HG03571 (cell line): ENCODE measurements at regions not wholly inside any gene's neighbourhood (a gene's known extent, or its start where the extent isn't known, plus 50 kb on each side); places are given as distances from the start of the nearest gene placed in this dataset.
A peak's percentile ranks its signal among the peaks of the same experiment; 100 is the strongest.

Source experiments
- ATAC-seq: cut with Tn5 transposase; IDR thresholded peaks from one replicate; pipeline ENCODE4 v1.9.1; 2021; ENCODE audit not compliant: unreplicated experiment

DNA sequence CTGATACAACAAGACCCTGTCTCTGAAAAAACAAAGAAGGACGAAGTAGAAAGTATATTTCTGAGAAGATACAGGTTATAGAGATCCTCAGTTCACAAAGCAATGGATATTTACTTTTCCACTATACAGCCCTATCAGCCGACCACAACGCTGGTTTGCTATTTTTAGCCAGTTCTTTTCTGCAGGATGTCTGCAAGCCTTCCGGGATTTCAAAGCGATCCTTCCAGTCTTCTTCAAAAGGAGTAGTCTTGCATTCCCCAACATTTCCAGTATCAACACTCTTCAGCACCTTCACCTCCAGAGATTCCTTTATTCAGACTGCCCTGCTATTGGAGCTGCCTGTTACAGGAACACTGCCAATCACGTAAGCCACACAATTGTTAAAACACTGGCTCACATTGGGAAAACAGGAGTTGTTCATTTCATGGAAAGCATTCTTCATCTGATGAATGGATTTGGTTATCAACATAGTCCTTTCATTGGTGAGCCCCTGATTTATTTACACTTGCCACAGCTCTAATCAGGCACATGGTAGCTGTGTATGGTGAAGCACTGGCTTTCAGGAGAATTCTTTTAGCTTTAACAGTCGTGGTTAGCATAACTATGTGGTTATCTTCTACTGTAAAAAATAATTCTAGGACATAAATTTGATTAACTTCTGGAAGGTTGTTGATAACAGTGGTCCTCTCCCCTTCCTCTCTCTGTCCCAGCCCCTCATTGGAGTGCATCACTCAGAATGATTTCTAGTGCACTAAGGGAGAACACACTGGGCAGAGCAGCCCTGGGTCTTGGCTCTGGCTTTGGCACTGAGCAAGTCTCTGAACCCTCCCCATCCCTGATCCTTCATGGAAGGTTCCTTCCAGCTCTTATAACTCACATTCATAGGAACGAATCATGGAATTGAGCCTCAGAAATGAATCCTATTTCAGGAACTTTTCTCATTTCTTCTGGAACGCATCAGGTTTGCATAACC is 109.9 kb upstream of the SORBS2 start:
- no peak for ATAC-seq

DNA sequence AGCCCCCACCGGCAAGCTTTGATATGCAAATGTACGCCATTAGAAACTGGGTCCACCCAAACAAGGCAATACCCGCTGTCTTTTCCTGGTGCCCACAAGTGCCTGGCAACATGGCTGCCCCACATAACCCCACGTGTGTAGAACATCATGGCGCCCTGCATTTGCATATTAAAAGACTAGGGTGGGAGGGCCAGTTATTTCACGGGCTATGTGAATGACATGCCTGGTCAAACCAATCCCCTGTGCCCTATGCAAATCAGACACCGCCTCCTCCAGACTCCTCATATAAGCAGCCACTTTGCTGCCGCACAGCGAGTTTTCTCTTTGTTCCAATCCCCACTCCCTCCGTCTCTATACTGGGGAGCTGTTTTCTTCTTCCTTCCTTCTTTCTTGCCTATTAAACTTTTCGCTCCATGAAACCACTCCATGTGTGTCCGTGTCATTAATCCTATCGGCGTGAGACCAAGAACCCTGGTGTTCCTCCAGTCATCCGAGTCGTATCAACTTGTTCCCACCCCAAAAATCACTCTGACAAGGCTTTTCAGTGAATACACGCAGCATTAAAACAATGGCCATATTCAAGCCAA is 112.6 kb upstream of the SORBS2 start:
- no peak for ATAC-seq

DNA sequence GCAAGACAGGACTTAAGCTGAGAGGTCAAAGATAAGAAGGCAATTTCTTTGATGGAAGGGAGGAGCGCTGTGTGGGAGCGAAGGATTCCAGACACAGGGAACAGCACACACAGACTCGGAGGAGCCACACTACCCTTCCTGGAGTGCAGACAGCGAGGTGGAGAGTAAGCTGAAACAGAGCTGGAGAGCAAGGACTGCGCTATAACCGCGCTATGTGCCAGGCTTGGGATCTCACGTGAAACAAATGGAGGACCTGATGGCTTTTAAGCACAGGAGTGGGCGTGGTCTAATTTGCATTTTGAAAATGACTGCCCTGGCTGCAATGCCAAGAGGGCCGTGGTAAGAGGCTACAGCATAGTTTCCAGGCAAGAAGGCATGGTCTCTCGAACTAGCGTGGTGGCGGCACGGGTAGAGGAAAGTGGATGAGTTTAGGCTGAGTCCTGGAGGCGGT is 113.9 kb upstream of the SORBS2 start:
- ATAC-seq = no peak

DNA sequence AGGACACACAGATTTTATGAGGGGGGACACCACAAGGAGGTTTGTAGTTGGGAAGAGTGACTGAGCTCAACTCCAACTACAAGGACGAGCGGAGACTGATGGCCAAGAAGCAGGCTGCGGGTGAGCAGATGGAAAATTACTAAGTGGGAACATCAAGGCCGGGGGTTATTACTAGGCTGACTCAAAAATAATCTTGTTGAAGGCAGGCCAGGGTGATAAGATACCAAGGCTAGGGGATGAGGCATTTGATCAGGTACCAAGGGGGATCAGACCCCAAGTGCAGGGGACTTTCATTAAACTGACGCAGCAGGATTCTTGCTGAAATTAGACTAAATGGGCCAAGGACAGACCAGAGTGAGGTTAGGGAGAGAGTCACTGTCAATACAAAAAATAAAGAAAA is 119.4 kb upstream of the SORBS2 start:
- no peak for ATAC-seq

DNA sequence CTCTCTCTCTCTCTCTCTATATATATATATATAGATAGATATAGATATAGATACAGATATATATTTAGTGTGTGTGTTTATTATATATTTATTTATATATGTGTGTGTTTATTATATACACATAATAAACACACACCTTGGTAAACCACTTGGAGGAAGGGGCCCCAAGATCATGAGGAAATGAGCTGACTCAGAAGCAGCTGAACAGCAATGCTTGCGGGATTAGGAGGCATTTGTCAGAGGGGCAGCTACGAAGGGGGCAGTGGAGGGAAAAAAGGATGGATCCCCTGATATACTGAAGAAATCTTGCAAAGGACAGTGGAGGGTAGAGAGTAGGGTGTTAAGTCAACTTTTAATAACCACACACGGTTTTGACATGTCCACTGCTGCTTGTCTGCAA is 120.0 kb upstream of the SORBS2 start:
- no peak for ATAC-seq

DNA sequence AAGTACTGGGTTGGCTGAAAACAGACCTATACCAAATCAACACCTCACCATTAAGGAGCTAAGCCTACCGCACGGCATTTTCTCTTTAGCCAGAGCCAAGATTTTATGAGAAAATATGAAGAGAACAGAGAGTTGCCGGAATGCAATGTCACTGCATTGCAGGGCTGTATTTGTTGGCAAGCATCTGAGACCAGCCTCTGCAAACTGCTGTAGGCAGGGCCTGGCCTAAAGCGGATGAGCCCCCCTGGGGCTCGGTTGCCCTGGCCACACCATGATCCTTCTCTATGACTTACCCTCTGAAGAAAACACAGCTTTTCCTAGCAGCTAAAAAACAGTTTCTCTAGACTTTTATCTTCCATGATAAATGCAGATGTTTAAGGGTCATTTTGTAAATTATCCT is 120.5 kb upstream of the SORBS2 start:
- ATAC-seq = no peak

DNA sequence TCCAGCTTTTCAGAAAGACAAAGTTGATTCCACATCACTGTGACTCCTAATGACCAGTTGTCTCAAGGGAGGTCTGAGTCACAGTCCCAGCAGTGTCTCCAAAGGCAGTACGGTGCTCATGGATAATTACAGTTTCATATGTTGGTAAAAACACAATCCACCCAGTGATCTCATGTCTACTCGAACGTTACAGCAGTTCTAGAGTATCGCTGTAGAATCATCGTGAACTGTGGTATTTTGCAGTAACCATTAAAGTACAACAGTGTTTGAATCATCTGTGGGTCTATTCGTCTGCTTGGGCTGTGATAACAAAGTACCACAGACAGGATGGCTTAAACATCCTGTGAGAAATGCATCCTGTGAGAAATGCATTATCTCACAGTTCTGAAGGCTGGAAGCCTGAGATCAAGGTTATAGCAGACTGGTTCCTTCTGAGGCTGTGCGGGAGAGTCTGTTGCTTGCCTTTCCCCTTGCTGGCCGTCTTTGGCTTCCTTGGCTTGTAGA is 121.1 kb upstream of the SORBS2 start:
- ATAC-seq = no peak

DNA sequence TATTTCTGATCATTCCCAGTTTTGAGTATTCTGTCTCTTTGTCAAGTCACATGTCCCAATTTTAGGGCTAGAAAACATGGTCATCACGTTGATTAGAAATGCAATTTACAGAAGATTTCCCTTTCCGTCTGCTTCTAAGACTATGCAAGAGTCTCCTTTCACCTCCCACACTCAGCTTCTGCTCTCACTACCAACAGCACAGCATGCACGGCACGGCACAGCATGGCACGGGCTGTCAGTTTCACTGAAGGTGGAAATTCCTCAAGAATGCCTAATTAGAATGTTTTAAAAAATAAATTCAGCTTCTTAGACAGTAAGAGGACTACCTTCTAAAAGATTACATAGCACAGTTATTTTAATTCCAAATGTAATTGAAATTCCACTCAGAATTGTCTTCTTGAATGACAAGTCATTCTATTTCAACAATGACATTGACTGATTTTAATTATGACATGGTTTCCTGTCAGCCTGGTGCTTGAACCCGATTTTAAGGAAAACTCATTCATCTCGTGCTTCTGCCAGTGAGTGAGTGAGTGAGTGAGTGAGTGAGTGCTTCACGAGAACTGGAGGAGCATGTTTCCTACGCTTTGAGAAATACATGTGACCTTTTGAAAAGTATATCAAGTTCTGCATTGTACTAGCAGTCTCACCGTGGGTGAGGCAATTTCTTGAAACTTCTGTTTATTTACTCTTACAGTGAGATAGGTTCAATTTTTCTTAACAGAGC is 124.8 kb upstream of the SORBS2 start:
- no peak for ATAC-seq

DNA sequence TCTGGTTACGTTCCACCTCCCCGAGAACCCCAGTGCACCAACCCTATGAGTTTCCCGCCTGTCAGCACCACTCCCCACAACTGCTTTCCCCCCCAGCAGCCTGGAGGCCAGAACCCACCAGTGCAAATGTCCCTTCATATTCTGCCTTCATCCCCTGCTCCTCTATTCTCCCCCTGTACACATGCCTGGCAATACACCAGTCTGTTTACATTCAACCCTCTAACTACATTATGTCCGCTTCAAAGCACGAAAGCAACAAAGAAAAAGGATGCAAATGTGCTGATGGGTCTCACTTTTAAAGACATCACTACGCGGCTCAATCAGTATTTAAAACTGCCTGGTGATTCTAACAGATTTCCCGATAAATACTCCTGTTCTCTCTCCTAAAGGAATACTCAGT is 126.7 kb upstream of the SORBS2 start:
- ATAC-seq = no peak

DNA sequence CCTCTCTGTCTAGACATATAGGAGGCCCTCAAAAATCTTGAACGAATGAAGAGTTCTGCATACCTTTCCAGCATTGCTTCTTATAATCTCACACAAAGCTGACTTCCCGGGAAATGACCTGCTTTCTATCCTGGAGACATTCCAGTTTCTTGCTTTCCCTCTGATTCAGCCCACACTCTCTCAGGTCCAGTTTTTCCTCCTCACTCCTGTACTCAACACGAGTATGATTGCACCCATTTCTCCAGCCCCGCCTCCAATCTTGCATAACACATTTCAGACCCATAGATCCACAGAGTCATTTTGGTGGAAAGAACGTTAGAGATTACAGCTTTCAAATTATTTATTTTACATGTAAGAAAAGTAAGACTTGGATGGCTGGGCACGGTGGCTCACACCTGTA is 127.5 kb upstream of the TLR3 start:
- no peak for ATAC-seq

DNA sequence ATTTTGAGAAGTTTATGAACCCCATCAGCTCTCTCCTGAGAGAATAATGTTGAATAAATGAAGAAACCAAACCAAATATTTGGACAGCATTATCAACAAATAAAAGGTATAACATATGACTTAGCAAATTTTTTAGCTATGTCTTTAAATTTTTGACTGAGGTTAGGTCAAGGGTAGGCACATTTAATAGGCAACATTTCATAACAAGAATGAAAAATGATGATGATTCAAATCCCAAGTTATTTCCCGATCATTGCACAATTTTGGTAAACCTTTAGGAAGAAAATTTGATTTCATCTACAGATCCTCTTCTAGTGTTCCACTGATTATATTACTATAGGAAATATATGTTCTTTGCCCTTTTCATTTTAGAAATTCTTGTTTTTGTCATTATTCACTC is 123.7 kb upstream of the TLR3 start:
- no peak for ATAC-seq

DNA sequence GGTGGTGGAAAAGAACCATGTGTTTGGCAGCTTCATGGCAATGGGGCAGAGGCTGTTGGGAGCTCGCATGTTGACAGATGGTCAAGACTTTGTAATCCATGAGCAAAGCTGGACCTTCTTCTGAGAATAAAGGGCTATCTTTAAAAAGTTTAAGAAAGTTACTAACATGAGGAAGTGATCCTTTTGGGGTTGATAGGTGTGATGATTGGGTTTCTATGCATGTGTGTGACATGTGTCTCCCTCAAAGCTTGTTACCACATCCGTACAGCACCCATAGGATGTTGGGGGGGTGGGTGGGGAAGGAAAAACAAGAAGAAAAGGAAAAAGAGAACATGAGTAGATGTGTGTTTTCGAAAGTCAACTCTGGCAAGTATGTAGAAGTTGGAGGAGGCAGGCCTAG is 123.0 kb upstream of the TLR3 start:
- ATAC-seq = no peak

DNA sequence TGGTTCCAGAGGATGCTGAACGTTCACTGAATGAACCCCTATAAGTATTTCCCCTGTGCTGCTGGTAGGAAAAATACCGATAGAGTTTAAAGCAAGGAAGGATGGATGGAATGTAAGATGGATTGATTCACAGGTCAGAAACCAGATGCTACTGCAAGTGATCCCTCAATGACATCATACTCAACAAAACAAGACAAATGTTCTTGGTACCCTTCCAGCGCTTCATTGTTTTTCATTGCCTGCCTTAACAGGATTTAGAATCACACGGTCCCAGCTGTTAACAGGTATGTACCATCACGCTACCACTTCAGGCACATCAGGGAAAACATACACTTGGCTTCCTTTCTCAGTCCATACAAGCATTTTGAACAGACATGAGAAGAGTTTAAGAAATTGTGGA is 118.1 kb upstream of the TLR3 start:
- ATAC-seq = no peak

DNA sequence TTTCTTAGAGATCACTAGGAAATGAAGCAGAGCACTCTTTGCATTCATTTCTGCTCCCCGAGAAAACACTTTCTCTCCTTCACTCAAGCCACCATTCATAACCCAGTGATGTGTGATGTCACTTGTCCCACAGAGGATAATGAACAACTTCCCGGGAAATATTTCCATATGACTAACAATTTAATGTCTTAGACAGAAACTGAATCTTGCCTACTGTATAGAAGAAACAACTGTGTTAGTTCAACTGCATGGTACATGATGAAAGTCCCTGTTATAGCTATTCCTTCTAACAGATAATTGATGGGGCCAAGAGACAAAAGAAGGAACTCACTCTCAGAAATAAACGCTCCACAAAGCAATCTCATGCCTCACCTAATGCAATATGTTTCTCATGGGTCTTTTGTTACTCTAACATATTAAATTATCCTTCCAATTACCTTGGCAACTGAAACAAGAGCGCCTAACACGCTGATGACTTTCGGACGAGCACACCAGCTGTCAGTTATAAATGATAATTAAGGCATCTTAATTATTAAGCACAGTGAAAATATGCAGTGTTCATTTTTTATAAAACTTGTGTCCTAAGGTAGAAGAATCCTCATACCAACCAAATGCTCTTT is 113.7 kb upstream of the TLR3 start:
- no peak for ATAC-seq

DNA sequence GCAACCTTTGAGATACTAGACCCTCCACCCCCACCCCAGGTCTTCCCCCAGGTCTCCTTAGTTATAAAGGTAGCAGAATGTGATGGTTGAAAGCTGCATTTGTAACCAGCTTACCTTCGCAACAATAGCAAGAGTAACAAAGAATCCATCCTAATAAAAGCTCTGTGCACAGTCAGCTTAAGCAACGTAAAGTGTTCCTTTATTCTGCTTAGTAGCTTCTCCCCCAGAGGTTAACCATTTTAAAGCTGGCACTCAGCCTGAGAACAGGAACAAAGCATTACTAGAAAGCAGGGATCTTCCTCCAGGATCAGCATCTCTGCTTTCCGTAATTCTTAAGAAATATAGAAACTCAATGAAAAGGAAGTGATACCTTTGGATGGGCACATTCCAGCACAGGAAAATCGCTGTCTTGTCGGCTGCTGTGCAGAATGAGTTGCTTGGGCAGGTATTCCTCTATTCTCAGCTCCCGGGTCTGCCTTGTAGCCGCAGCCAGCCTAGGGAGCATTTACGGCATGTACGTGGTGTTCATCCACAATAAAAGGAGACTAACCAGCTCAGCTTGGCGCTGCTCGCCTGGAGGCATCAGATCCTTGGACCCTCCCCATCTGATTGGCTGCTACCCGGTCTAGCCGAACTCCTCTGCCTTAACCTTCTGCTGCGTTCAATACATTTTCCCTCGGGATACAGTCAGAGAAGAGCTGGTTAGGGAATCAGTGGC is 113.0 kb upstream of the TLR3 start:
- no peak for ATAC-seq

DNA sequence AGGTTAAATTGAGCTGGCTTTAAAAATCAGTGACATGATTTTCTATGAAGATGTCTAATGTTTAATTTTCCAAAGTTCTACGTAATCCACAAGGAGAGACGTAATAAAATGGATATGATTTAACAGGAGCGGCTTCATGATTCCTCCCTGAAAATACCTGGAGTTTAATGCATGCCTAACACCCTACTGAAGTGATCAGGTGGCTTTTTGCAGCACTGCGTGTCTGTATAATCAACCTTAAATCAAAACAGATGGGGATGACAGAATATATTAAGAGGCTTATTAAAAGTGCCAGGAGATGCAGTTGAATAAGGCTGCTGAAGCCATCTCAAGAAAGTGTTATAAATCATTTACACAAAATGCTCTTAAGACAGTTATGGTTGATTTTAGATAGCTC is 112.4 kb upstream of the TLR3 start:
- no peak for ATAC-seq

DNA sequence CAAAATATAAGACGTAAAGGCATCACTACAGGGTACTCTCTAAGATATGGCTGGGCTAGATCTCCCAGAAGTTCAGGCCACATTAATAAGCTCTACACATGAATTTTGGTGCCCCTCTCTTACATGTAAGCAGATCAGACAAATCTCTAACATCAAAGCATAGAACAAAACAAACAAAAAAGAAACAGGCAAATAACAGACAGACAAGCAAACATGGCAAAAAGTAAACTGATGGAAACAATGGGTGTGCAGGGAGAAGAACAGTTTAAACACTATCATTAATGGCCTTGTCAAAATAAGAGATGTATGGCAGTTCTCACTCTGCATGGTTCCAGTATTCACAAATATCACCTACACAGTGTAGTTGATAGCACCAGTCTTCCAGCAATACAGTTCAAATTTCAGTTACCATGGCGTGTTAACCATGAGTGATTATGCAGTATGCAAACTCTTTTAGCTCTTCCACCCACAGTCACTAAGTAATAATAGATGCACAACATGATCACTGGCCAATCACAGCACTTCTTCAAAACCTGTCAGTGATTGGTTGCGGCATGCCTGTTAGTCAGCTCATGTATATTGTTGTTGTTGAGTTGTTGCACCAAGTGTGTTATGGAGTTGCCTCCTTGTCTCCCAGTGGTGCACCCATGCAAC is 110.7 kb upstream of the TLR3 start:
- no peak for ATAC-seq

DNA sequence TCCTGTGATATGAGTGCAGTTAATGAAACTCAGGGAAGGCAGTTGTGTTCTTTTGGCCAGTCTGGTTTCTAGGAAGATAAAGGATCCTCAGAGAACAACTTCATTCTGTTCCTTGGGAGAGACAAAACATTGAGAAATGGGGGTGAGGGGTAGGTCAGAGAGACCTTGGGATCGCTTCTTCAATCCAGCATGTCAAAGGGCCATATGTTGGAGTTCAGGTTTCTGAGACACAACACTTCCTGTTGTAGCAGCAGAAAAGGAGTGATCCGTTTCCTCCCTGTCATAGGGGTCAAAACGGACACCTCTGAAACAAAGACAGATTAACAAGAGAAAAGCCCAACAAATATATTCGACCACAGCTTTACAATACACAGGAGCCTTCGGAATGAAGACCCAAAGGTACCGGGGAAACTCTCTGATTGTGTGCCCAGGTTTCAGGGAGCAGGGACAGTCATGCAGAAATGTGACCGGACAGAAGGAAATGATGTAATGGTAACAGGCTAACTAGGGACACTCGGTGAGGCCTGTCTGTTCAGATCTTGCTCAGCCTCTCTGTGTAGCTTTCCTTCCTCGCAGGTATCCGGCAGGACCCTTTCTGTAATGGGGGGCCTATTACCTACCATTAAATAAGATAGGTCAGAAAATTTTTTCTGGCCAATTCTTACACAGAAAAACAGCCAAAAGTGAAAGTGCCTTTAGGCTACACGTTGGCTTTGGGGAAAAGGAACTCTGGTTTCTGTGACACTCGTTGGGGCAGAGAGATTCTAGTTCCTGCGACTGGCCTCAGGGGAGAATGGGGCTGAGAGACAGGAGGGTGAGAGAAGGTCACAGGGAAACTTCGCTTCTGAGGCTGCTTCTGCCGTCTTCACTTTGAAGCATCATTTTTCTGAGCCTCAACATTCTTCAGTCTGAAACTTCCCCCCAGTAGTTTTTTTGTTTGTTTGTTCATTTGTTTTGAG is 103.3 kb upstream of the TLR3 start:
- ATAC-seq = peak; percentile 76

DNA sequence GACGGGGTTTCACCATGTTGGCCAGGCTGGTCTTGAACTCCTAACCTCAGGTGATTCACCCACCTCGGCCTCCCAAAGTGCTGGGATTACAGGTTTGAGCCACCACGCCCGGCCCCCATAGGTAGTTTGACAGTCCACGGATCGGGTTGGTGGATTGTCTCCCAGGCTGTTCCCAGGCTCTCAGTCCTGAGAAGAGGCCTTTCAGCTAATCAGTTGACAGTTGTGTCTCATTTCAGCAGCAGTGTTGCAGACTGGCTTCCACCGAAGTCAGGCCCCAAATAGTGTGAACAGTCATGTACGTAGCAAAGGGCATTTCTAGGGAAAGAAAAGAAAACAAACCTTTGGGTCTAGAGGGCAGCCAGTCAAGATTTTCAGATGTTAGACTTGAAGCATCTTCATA is 102.4 kb upstream of the TLR3 start:
- no peak for ATAC-seq
